B cell (primary cell): ENCODE measurements at regions not wholly inside any gene's neighbourhood (a gene's known extent, or its start where the extent isn't known, plus 50 kb on each side); places are given as distances from the start of the nearest gene placed in this dataset.

ENCODE experiments used
- CTCF ChIP-seq: fragments of 200-600 bp; IDR thresholded peaks from one replicate; pipeline ENCODE4 v1.8.0; 2022; ENCODE audit warnings: antibody characterized with exemption, mild to moderate bottlenecking
- EZH2 ChIP-seq: IDR thresholded peaks from 2 replicates; pipeline ENCODE4 v1.6.1; 2012; ENCODE audit warnings: borderline replicate concordance, low read depth, mild to moderate bottlenecking, moderate library complexity, low read length; ENCODE audit not compliant: insufficient read depth, poor library complexity, severe bottlenecking

GRCh38 chr6:140752234-140752633 is 1377.8 kb upstream of the CITED2 start:
- no peak for TF ChIP-seq CTCF
- no peak for TF ChIP-seq EZH2
